ENCODE measurements at regions not wholly inside any gene's neighbourhood (a gene's known extent, or its start where the extent isn't known, plus 50 kb on each side); places are given as distances from the start of the nearest gene placed in this dataset.

- no peak for ATAC-seq (ENCODE audit: low read depth)
Observed at GRCh38 chr9:18236336-18236735, 237.6 kb upstream of the ADAMTSL1 start.

More at GRCh38 chr9:18236336-18236735, 237.6 kb upstream of the ADAMTSL1 start:
- WGBS, 2 experiments (ENCODE audit: extremely low coverage in 2 of 2, insufficient read length in 1 of 2), result no CpG with 5 or more reads among the region's 3 CpGs
- Histone ChIP-seq H2BK5ac (ENCODE audit: low read depth, low read length, poor library complexity, severe bottlenecking) (no peak overlapping the region), H4K5ac (ENCODE audit: low read depth, low read length) (no peak overlapping the region), H3K79me1 (ENCODE audit: low read depth in 1 of 2, low read length in 2 of 2) (no peaks in the 10 kb centered on the region), H3K27ac (ENCODE audit: insufficient read depth, low read length) (no peak overlapping the region), H3K4me3 (ENCODE audit: insufficient read depth, low read depth, low read length) (no peak overlapping the region), H3K9me3 (ENCODE audit: control insufficient read depth, insufficient read depth, low read length) (no peaks in the 10 kb centered on the region), H2BK20ac (ENCODE audit: low read depth, low read length) (no peak overlapping the region), H3K18ac (ENCODE audit: low read depth, low read length) (no peak overlapping the region), H3K56ac (ENCODE audit: extremely low read depth, insufficient read depth, low read length) (no peak overlapping the region), H3K27me3 (ENCODE audit: control insufficient read depth, insufficient read depth, low read length) (peaks cover 12% of the 10 kb centered on the region), H2BK120ac (ENCODE audit: low read depth, low read length) (no peak overlapping the region), H4K8ac (ENCODE audit: low read depth in 2 of 2, low read length in 2 of 2) (no peak overlapping the region), H4K91ac (ENCODE audit: insufficient read depth, low read depth, low read length) (no peak overlapping the region), H4K20me1 (ENCODE audit: insufficient read depth, low read length) (no peaks in the 10 kb centered on the region), H3K4ac (ENCODE audit: low read depth, low read length) (no peak overlapping the region), H3K4me1 (ENCODE audit: control insufficient read depth, insufficient read depth, low read length) (no peaks in the 10 kb centered on the region), H3K36me3 (ENCODE audit: control insufficient read depth, insufficient read depth, low read length) (no peaks in the 10 kb centered on the region), H3K9ac (ENCODE audit: low read depth, low read length) (no peak overlapping the region), H2BK15ac (ENCODE audit: low read depth, low read length) (no peak overlapping the region), H2AK9ac (replicated peaks; ENCODE audit: low read depth, low read length, poor library complexity) (no peak overlapping the region), H2AK5ac (ENCODE audit: low read depth, low read length) (no peak overlapping the region), H2AFZ (replicated peaks; ENCODE audit: low read length, poor library complexity) (no peak overlapping the region), H3K14ac (replicated peaks; ENCODE audit: low read depth, low read length) (no peak overlapping the region), H3K9me1 (ENCODE audit: insufficient read depth, low read length) (peaks cover 3% of the 10 kb centered on the region), H3K4me2 (ENCODE audit: low read depth, low read length) (no peak overlapping the region), H3K23ac (ENCODE audit: low read depth, low read length) (no peak overlapping the region)
- dilution Hi-C loops (cut with HindIII; ENCODE audit: low sequenced_read_pairs, unreplicated experiment), result no loop called here
- CTCF ChIA-PET, result no interaction called here
- no peak for DNase-seq
- no TSS peak for BruUV-seq (replicated peaks)
- TF ChIP-seq MAZ (IDR thresholded peaks at IDR 0.05; ENCODE audit: borderline replicate concordance, low read depth, low read length) (no peak), FOS (IDR thresholded peaks at IDR 0.05; ENCODE audit: low read depth, low read length) (no peak), CTCF (conservative IDR thresholded peaks at IDR 0.05; ENCODE audit: low read depth, low read length) (no peak)
- POLR2A ChIA-PET (ENCODE audit: unreplicated experiment), result no interaction called here
- in situ Hi-C loops (cut with MboI; ENCODE audit: low sequenced_read_pairs), result no loop called here
- intact Hi-C loops (cut with micrococcal nuclease), result no loop called here
